ENCODE measurements at regions not wholly inside any gene's neighbourhood (a gene's known extent, or its start where the extent isn't known, plus 50 kb on each side); places are given as distances from the start of the nearest gene placed in this dataset.

DNA sequence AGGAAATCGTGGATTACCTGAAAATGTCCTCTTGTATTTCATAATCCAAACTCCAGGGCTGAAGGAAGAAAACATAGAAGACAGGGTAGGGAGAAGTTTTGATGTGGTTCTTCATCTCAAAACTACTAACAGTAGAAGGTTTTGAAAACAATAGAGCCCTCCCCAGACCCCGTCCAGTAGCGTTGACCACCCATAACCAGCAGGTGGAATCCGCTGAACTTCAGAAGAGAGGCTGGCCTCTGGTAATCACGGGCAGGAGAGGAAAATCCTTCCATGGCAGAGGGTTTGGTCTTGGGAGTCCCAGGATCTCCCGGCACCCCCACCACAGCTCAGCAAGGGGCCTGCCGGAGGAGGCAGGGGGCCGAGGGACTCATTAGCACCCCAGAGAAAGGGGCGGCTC lies 333.4 kb upstream of the RNF32 start:
- TF ChIP-seq, protein P1, sequence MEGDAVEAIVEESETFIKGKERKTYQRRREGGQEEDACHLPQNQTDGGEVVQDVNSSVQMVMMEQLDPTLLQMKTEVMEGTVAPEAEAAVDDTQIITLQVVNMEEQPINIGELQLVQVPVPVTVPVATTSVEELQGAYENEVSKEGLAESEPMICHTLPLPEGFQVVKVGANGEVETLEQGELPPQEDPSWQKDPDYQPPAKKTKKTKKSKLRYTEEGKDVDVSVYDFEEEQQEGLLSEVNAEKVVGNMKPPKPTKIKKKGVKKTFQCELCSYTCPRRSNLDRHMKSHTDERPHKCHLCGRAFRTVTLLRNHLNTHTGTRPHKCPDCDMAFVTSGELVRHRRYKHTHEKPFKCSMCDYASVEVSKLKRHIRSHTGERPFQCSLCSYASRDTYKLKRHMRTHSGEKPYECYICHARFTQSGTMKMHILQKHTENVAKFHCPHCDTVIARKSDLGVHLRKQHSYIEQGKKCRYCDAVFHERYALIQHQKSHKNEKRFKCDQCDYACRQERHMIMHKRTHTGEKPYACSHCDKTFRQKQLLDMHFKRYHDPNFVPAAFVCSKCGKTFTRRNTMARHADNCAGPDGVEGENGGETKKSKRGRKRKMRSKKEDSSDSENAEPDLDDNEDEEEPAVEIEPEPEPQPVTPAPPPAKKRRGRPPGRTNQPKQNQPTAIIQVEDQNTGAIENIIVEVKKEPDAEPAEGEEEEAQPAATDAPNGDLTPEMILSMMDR (IDR thresholded peaks at IDR 0.05; ENCODE audit: poor library complexity, severe bottlenecking) = no peak
- no peak for TF ChIP-seq EZH2 (IDR thresholded peaks at IDR 0.05; ENCODE audit: borderline replicate concordance, insufficient read depth, low read length, poor library complexity, severe bottlenecking)
- TF ChIP-seq SMC3 (conservative IDR thresholded peaks at IDR 0.05; ENCODE audit: poor library complexity) = no peak
- TF ChIP-seq EP300 (conservative IDR thresholded peaks at IDR 0.05; ENCODE audit: poor library complexity, severe bottlenecking) = no peak
- no peak for TF ChIP-seq POLR2AphosphoS5 (IDR thresholded peaks at IDR 0.05)
- TF ChIP-seq RAD21 (conservative IDR thresholded peaks at IDR 0.05) = no peak
- no peak for TF ChIP-seq TAF1 (IDR thresholded peaks at IDR 0.05; ENCODE audit: low read depth)
- TF ChIP-seq, protein P2, sequence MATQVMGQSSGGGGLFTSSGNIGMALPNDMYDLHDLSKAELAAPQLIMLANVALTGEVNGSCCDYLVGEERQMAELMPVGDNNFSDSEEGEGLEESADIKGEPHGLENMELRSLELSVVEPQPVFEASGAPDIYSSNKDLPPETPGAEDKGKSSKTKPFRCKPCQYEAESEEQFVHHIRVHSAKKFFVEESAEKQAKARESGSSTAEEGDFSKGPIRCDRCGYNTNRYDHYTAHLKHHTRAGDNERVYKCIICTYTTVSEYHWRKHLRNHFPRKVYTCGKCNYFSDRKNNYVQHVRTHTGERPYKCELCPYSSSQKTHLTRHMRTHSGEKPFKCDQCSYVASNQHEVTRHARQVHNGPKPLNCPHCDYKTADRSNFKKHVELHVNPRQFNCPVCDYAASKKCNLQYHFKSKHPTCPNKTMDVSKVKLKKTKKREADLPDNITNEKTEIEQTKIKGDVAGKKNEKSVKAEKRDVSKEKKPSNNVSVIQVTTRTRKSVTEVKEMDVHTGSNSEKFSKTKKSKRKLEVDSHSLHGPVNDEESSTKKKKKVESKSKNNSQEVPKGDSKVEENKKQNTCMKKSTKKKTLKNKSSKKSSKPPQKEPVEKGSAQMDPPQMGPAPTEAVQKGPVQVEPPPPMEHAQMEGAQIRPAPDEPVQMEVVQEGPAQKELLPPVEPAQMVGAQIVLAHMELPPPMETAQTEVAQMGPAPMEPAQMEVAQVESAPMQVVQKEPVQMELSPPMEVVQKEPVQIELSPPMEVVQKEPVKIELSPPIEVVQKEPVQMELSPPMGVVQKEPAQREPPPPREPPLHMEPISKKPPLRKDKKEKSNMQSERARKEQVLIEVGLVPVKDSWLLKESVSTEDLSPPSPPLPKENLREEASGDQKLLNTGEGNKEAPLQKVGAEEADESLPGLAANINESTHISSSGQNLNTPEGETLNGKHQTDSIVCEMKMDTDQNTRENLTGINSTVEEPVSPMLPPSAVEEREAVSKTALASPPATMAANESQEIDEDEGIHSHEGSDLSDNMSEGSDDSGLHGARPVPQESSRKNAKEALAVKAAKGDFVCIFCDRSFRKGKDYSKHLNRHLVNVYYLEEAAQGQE (IDR thresholded peaks at IDR 0.05; ENCODE audit: borderline replicate concordance) = no peak

Data from neural cell (in vitro differentiated cells).